ENCODE measurements at regions not wholly inside any gene's neighbourhood (a gene's known extent, or its start where the extent isn't known, plus 50 kb on each side); places are given as distances from the start of the nearest gene placed in this dataset.

GRCh38 chr4:169906821-169907220, 119.4 kb downstream of the MFAP3L start:
- H2AFZ ChIP-seq (ENCODE audit: low read length), result no peak overlapping the region
- H3K4me3 ChIP-seq (ENCODE audit: low read depth, low read length, poor library complexity, severe bottlenecking), result no peak overlapping the region
- POLR2A ChIA-PET, result interaction anchor here (0.8 kb wide), 1 partner anchor 47 kb away, joined by 4 read pairs; no protein-coding TSS in a partner anchor
- H3K9me2 ChIP-seq (ENCODE audit: insufficient read depth, low read length), result no peaks in the 10 kb centered on the region
- intact Hi-C loops (cut with micrococcal nuclease; ENCODE audit: unreplicated experiment), result no loop called here
- H3K9me3 ChIP-seq (ENCODE audit: low read length), result no peaks in the 10 kb centered on the region
- DNase-seq (ENCODE audit: low spot score), result no peak
- no peaks in the 10 kb centered on the region for H3K4me1 ChIP-seq (ENCODE audit: insufficient read depth, low read length, poor library complexity, severe bottlenecking)
- CTCF ChIA-PET (ENCODE audit: unreplicated experiment), result no interaction called here
- H3K27ac ChIP-seq (ENCODE audit: low read depth, low read length, poor library complexity, severe bottlenecking), result no peak overlapping the region
- H3K36me3 ChIP-seq (ENCODE audit: insufficient read depth, low read length), result no peaks in the 10 kb centered on the region
- H3K79me2 ChIP-seq (ENCODE audit: insufficient read depth, low read depth, low read length), result no peaks in the 10 kb centered on the region
- H4K20me1 ChIP-seq (ENCODE audit: insufficient read depth, low read length), result no peaks in the 10 kb centered on the region
- H3K4me2 ChIP-seq (ENCODE audit: low read length), result no peak overlapping the region
- no peak for TF ChIP-seq EZH2phosphoT487 (IDR thresholded peaks at IDR 0.05; ENCODE audit: borderline replicate concordance, low read depth, low read length)
- TF ChIP-seq CTCF (conservative IDR thresholded peaks at IDR 0.05; ENCODE audit: low read length), result no peak
- no TSS peak for BruUV-seq (replicated peaks)

GRCh38 chr4:169906104-169906503, 120.1 kb downstream of the MFAP3L start:
- ChIA-PET CTCF (ENCODE audit: unreplicated experiment) (no interaction called here), POLR2A (interaction anchor here (0.8 kb wide), 1 partner anchor 47 kb away, joined by 4 read pairs; no protein-coding TSS in a partner anchor)
- Histone ChIP-seq H4K20me1 (ENCODE audit: insufficient read depth, low read length) (no peaks in the 10 kb centered on the region), H3K9me3 (ENCODE audit: low read length) (no peaks in the 10 kb centered on the region), H3K9me2 (ENCODE audit: insufficient read depth, low read length) (no peaks in the 10 kb centered on the region), H3K4me1 (ENCODE audit: insufficient read depth, low read length, poor library complexity, severe bottlenecking) (no peaks in the 10 kb centered on the region), H3K27ac (ENCODE audit: low read depth, low read length, poor library complexity, severe bottlenecking) (no peak overlapping the region), H3K4me3 (ENCODE audit: low read depth, low read length, poor library complexity, severe bottlenecking) (no peak overlapping the region), H3K79me2 (ENCODE audit: insufficient read depth, low read depth, low read length) (no peaks in the 10 kb centered on the region), H3K36me3 (ENCODE audit: insufficient read depth, low read length) (no peaks in the 10 kb centered on the region), H3K4me2 (ENCODE audit: low read length) (no peak overlapping the region), H2AFZ (ENCODE audit: low read length) (no peak overlapping the region)
- no peak for DNase-seq (ENCODE audit: low spot score)
- intact Hi-C loops (cut with micrococcal nuclease; ENCODE audit: unreplicated experiment), result no loop called here
- no TSS peak for BruUV-seq (replicated peaks)
- TF ChIP-seq EZH2phosphoT487 (IDR thresholded peaks at IDR 0.05; ENCODE audit: borderline replicate concordance, low read depth, low read length) (no peak), CTCF (conservative IDR thresholded peaks at IDR 0.05; ENCODE audit: low read length) (no peak)

DNA sequence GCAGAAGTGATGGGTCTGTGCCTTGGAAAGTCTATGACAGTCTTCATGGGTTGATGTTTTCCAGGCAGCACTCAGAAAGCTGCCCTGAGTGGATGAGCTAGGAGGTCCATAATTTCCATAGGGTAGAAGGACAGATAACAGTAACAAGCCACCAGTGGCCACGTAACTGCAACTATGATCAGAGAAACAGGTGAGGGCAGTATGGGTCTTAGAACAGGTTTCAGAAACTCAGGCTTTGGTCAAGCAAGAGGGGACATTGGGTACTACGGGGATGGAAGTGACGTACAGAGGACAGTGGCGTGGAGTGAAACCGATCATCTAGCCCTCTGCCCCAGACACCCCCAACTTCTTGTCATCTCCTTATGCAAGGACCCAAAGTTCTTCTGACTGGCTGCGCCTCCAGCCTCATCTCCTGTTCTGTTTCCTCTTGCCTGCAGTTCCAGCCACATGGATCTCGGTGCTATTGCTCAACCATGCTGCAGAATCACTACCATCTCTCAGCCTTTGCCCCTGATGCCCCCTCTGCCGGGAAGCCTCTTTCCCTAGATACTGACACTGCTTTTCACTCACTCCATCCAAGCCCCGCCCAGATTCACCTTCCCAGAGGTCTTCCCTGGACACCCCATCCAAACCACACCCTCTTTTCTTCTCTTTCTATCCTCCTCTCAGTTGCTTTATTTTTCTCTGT, 123.4 kb downstream of the MFAP3L start:
- ChIA-PET CTCF (ENCODE audit: unreplicated experiment) (no interaction called here), POLR2A (interaction anchor here (0.6 kb wide), 1 partner anchor 832 kb away, joined by 4 read pairs; no protein-coding TSS in a partner anchor)
- Histone ChIP-seq H3K79me2 (ENCODE audit: insufficient read depth, low read depth, low read length) (no peaks in the 10 kb centered on the region), H3K4me1 (ENCODE audit: insufficient read depth, low read length, poor library complexity, severe bottlenecking) (no peaks in the 10 kb centered on the region), H3K27ac (ENCODE audit: low read depth, low read length, poor library complexity, severe bottlenecking) (no peak overlapping the region), H4K20me1 (ENCODE audit: insufficient read depth, low read length) (no peaks in the 10 kb centered on the region), H3K4me3 (ENCODE audit: low read depth, low read length, poor library complexity, severe bottlenecking) (no peak overlapping the region), H3K4me2 (ENCODE audit: low read length) (no peak overlapping the region), H3K9me2 (ENCODE audit: insufficient read depth, low read length) (no peaks in the 10 kb centered on the region), H3K9me3 (ENCODE audit: low read length) (no peaks in the 10 kb centered on the region), H2AFZ (ENCODE audit: low read length) (no peak overlapping the region), H3K36me3 (ENCODE audit: insufficient read depth, low read length) (no peaks in the 10 kb centered on the region)
- BruUV-seq (replicated peaks), result no TSS peak
- DNase-seq (ENCODE audit: low spot score), result no peak
- TF ChIP-seq EZH2phosphoT487 (IDR thresholded peaks at IDR 0.05; ENCODE audit: borderline replicate concordance, low read depth, low read length) (no peak), CTCF (conservative IDR thresholded peaks at IDR 0.05; ENCODE audit: low read length) (no peak)
- intact Hi-C loops (cut with micrococcal nuclease; ENCODE audit: unreplicated experiment), result no loop called here

Measured in OCI-LY7 (cell line).